ENCODE measurements at regions not wholly inside any gene's neighbourhood (a gene's known extent, or its start where the extent isn't known, plus 50 kb on each side); places are given as distances from the start of the nearest gene placed in this dataset.

- H3K27me3 Mint-ChIP-seq, result no peaks in the 10 kb centered on the region
- H3K36me3 Mint-ChIP-seq, result no peaks in the 10 kb centered on the region
- H3K9me3 Mint-ChIP-seq, result no peaks in the 10 kb centered on the region
- H3K4me1 Mint-ChIP-seq, result no peaks in the 10 kb centered on the region
- H3K27ac Mint-ChIP-seq, result no peak overlapping the region
- H3K4me3 Mint-ChIP-seq, result no peak overlapping the region
- no peak for ATAC-seq
Measured at GRCh38 chr10:44176311-44176710, 208.6 kb downstream of the CXCL12 start.

DNA sequence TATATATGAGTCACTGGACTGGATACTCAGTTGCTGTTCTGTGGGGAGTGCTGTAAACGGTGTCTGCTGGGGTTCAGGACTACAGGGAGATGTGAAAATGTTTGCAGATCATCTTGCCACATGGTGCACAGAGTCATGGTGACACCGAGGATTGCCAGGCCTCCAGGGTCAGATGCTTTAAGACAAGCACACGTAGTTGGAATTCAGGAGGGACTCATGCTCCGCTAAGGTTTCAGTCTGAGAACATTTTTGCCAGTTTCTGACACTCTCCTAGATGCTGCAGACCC is 211.3 kb downstream of the CXCL12 start:
- Mint-ChIP-seq H3K36me3 (no peaks in the 10 kb centered on the region), H3K4me3 (no peak overlapping the region), H3K27ac (no peak overlapping the region), H3K4me1 (no peaks in the 10 kb centered on the region), H3K9me3 (no peaks in the 10 kb centered on the region), H3K27me3 (no peaks in the 10 kb centered on the region)
- ATAC-seq, result no peak

DNA sequence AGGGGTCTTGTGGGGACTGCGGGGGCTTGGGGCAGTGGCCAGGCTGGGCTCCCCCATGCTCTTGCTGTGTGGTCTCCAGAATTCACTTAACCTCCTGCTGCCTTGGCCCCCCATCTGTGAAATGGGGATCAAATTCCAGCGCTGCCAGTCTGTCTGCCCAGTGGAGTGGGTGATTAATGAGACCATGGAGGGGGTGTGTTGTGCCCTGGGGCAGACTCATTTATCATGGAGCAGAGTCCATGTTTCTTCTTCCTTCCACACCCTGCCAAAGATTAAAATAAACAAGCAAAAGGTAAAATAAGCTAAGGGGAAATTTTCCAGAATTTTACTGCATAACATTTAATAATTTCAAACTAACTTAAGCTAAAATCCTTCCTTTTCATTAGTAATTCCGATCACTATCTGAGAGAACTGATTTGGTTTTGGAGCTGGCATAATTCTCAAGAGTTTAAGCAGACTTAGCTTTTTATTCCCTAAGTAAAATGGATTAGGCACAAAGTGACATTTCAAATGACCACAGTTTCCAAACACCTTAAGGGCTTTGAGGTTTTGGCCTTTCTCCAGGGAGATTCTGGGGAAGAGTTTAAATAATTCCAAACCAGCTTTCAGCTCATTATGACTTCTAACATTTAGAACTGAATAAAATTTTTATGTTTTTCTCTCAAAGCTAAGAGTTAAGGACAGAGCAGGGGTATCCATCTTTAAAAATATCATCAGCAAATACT is 211.9 kb downstream of the CXCL12 start:
- Mint-ChIP-seq H3K4me3 (no peak overlapping the region), H3K27ac (no peak overlapping the region), H3K9me3 (peaks cover 4% of the 10 kb centered on the region), H3K4me1 (no peaks in the 10 kb centered on the region), H3K27me3 (no peaks in the 10 kb centered on the region), H3K36me3 (no peaks in the 10 kb centered on the region)
- ATAC-seq, result no peak

DNA sequence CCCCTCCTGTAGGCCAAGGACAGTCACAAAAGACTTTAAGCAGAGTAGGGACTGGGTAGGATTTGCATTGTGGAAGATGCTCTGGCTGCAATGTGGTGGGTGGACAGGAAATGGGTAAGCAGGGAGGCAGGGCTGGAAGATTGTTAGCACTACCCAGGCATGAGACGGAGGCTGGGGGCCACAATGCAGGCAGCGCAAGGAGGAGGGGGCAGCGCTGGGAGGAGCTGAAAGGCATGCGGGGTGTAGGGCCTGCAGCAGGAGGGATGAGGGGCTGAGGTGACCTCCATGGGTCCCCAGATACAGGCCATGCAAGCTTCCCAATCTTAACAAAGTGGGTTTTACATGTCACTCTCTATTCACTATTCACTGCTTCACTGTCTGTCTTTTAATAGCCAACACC is 213.1 kb downstream of the CXCL12 start:
- Mint-ChIP-seq H3K4me3 (no peak overlapping the region), H3K9me3 (peaks cover 4% of the 10 kb centered on the region), H3K36me3 (no peaks in the 10 kb centered on the region), H3K27ac (no peak overlapping the region), H3K4me1 (no peaks in the 10 kb centered on the region), H3K27me3 (no peaks in the 10 kb centered on the region)
- ATAC-seq, result no peak

GRCh38 chr10:44168478-44168877 is 216.4 kb downstream of the CXCL12 start:
- Mint-ChIP-seq H3K4me1 (no peaks in the 10 kb centered on the region), H3K4me3 (no peak overlapping the region), H3K9me3 (peaks cover 4% of the 10 kb centered on the region), H3K36me3 (no peaks in the 10 kb centered on the region), H3K27me3 (no peaks in the 10 kb centered on the region), H3K27ac (no peak overlapping the region)
- ATAC-seq, result no peak

DNA sequence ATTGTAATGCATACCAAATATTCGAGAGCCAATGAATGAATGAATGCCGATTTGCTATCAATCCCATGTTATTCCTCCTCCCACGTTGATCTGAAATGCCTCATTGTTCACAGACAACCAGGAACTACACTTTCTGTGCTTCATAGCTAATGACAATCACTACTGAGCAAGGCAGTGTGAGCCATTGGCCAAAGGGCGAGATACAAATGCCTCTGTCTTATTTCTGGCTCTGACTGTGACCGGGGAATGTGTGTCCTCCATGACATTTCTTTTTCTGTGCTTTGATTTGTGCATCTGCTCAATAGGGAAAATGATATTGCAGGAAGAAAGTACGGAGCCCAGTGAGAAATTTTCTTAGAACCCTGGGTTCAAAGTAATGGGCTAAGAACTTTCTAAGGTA is 217.1 kb downstream of the CXCL12 start:
- ATAC-seq, result no peak
- Mint-ChIP-seq H3K4me1 (no peaks in the 10 kb centered on the region), H3K4me3 (no peak overlapping the region), H3K27ac (no peak overlapping the region), H3K36me3 (no peaks in the 10 kb centered on the region), H3K9me3 (peaks cover 4% of the 10 kb centered on the region), H3K27me3 (no peaks in the 10 kb centered on the region)

DNA sequence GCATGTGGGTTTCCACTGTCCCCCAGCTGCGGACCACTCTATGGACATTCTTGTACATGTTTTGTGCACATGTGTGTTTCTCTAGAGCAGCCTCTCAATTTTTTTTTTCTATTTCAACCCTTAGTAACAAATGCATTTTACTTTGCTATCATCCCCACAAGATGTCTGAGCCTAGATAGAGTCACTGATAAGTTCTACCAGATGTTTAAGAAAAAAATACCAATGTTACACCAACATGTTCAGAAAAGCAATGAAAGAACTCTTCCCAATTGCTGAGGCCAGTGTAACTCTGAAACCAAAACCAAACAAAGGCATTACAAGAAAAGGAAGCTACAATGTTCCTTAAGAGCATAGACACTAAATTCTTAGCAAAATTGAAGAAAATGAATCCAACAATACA is 218.5 kb downstream of the CXCL12 start:
- H3K9me3 Mint-ChIP-seq, result peaks cover 4% of the 10 kb centered on the region
- ATAC-seq, result no peak
- no peak overlapping the region for H3K4me3 Mint-ChIP-seq
- no peaks in the 10 kb centered on the region for H3K27me3 Mint-ChIP-seq
- no peaks in the 10 kb centered on the region for H3K36me3 Mint-ChIP-seq
- H3K27ac Mint-ChIP-seq, result no peak overlapping the region
- H3K4me1 Mint-ChIP-seq, result no peaks in the 10 kb centered on the region

GRCh38 chr10:44164251-44164956 is 220.5 kb downstream of the CXCL12 start:
- Mint-ChIP-seq H3K4me1 (no peaks in the 10 kb centered on the region), H3K36me3 (no peaks in the 10 kb centered on the region), H3K9me3 (peaks cover 4% of the 10 kb centered on the region), H3K27me3 (no peaks in the 10 kb centered on the region), H3K4me3 (no peak overlapping the region), H3K27ac (no peak overlapping the region)
- ATAC-seq, result no peak

DNA sequence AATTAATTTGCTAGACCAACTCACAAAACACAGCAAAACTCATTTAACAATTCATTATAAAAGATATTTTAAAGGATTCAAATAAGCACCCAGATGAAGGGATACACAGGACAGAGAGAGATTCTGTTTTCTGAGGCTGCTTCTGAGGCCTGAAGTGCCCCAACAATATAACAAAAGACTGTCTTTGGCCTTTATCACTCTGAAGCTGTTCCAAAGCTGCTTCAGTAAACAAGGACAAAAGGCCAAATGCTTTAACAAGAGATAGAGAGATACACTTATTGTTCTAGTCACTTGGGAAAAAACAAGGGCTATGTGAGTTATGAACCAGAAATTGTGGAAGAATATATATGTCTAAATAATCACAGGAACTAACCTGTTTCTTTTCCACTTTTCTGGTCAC is 223.7 kb downstream of the CXCL12 start:
- H3K36me3 Mint-ChIP-seq, result no peaks in the 10 kb centered on the region
- H3K4me1 Mint-ChIP-seq, result no peaks in the 10 kb centered on the region
- H3K9me3 Mint-ChIP-seq, result no peaks in the 10 kb centered on the region
- no peaks in the 10 kb centered on the region for H3K27me3 Mint-ChIP-seq
- ATAC-seq, result no peak
- no peak overlapping the region for H3K4me3 Mint-ChIP-seq
- no peak overlapping the region for H3K27ac Mint-ChIP-seq

GRCh38 chr10:44157574-44157973 is 227.3 kb downstream of the CXCL12 start:
- H3K4me3 Mint-ChIP-seq, result no peak overlapping the region
- H3K9me3 Mint-ChIP-seq, result peaks cover 2% of the 10 kb centered on the region
- ATAC-seq, result no peak
- H3K4me1 Mint-ChIP-seq, result no peaks in the 10 kb centered on the region
- no peak overlapping the region for H3K27ac Mint-ChIP-seq
- no peaks in the 10 kb centered on the region for H3K27me3 Mint-ChIP-seq
- no peaks in the 10 kb centered on the region for H3K36me3 Mint-ChIP-seq

DNA sequence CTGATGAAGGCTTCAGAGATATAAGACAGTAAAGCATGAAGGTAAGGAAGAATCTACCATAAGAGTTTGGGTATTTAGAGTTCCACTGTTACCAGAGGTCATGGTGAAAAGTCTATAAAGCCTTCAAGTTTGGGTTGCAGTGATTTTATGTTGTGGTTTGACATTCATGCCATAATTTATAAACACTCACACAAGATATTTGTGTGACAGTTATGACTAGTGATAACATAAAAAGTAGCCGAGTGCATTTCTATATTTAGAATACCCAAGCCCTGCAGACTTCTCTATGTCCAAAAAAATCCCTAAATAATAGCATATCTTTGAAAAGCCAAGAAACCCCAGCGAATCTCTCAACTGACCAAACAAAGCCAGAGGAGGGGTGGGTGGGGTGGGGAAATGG is 229.9 kb downstream of the CXCL12 start:
- Mint-ChIP-seq H3K4me3 (no peak overlapping the region), H3K27ac (no peak overlapping the region), H3K36me3 (no peaks in the 10 kb centered on the region), H3K27me3 (no peaks in the 10 kb centered on the region), H3K4me1 (no peaks in the 10 kb centered on the region), H3K9me3 (peaks cover 8% of the 10 kb centered on the region)
- ATAC-seq, result no peak

DNA sequence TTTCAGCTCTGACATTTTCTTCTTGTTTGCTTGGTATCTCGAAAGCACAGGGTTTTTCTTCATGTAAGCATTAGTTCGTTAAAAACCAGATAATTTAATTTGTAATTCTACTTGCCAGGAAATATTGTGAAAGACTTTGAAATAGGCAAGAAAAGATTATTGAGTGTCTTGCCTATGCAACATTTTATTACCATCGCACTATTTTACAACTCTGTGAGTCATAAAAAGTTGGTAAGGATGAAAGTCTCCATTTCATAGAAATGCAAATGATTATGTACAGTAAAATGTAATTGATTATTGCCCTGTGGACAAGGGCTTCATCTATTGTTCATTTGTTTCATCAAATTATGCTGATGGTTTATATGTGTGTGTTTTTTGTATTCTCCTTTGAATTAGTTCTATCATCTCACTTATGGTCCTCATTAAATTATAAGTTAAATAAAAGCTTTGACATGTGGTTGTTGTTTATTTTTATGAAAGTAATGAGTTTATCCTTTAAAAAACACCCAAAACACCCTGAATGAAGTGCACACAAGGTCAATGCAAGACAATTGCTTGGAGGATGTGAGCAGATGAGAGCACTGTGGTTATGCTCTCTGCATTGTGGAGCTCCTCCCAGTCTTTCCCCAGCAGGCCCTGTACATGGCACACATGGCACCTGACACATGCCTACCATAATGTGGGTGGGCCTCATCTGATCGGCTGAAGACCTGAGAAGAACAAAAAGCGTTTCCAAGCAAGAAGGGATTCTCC is 230.8 kb downstream of the CXCL12 start:
- H3K4me1 Mint-ChIP-seq, result no peaks in the 10 kb centered on the region
- no peak for ATAC-seq
- H3K4me3 Mint-ChIP-seq, result no peak overlapping the region
- H3K36me3 Mint-ChIP-seq, result no peaks in the 10 kb centered on the region
- peaks cover 14% of the 10 kb centered on the region for H3K9me3 Mint-ChIP-seq
- no peaks in the 10 kb centered on the region for H3K27me3 Mint-ChIP-seq
- H3K27ac Mint-ChIP-seq, result no peak overlapping the region

GRCh38 chr10:44143556-44143955 is 241.3 kb downstream of the CXCL12 start:
- H3K4me1 Mint-ChIP-seq, result no peaks in the 10 kb centered on the region
- no peak overlapping the region for H3K27ac Mint-ChIP-seq
- H3K36me3 Mint-ChIP-seq, result no peaks in the 10 kb centered on the region
- H3K27me3 Mint-ChIP-seq, result no peaks in the 10 kb centered on the region
- peaks cover 13% of the 10 kb centered on the region for H3K9me3 Mint-ChIP-seq
- H3K4me3 Mint-ChIP-seq, result no peak overlapping the region
- no peak for ATAC-seq

DNA sequence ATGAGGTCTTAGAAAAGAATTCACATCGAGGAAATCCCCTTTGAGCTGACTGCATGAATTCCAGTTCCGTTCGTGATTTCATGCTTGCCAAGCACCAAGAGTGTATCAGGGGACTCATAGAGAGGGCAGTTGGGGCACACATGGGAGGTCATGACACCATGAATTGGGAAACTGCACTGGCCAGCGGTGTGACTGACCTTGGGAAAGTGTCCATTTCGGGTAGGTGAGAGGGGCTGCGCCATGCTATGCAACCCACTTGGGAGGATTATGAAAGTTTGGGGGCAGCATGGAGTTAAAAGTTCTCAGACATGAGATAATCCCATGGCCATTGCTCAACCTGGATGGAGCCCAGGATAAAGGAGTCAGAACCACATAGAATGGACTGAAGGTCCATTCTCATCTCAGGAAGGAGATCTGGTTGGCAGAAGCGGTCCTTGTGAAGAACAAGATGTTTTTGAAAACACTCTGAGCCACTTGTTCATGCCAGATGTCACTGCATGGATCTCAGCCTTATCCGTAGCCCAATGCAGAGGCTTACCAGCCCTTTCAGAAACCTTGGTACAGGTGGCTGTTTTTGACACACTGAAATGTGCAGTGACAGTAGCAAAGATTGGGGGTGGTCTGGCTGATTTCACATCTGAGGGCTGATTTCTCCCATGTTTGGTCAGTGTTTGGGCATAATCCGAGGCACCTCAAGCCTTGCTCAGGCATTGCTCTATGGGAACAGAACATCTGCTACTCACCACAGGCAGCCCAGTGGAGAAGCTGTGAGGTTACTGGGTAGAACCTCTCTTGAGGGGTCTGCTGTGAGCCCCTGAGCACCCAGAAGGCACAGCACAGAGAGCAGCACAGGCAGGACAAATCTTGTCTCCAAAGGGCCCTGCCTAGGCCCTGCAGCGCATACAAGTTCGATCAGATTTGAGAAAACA is 252.3 kb downstream of the CXCL12 start:
- no peak overlapping the region for H3K4me3 Mint-ChIP-seq
- no peaks in the 10 kb centered on the region for H3K4me1 Mint-ChIP-seq
- ATAC-seq, result no peak

DNA sequence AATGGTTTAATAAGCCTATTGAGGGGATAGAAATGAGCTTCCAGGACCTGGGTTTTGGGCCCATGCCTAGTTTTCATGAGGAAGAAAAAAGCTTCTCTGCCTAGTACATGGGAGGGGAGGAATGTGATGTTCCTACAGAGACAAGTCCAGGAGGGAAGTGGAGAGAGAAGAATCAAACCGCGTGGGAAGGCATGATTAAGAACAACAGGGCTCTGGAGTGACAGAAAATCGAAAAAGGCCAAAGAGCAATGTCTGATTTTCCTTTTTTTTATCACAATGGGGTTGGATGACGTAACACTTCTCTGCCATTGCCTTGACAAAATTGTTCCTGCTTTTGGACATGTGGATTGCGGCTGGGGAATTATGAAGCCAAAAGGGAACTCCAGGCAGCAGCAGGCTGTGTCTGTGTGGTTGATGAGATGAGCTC is 258.6 kb downstream of the CXCL12 start:
- no peak for ATAC-seq
- Mint-ChIP-seq H3K36me3 (no peaks in the 10 kb centered on the region), H3K4me3 (no peak overlapping the region), H3K4me1 (no peaks in the 10 kb centered on the region), H3K27ac (no peak overlapping the region), H3K27me3 (no peaks in the 10 kb centered on the region), H3K9me3 (peaks cover 8% of the 10 kb centered on the region)

More for the DNA sequence above, 252.3 kb downstream of the CXCL12 start:
- no peak overlapping the region for H3K27ac Mint-ChIP-seq
- H3K27me3 Mint-ChIP-seq, result no peaks in the 10 kb centered on the region
- H3K36me3 Mint-ChIP-seq, result no peaks in the 10 kb centered on the region
- peaks cover 3% of the 10 kb centered on the region for H3K9me3 Mint-ChIP-seq
